Adipocyte (in vitro differentiated cells): ENCODE measurements at regions not wholly inside any gene's neighbourhood (a gene's known extent, or its start where the extent isn't known, plus 50 kb on each side); places are given as distances from the start of the nearest gene placed in this dataset.
"Not testable (repeated sequence)": the region's sequence is repeated elsewhere in the genome, so short reads cannot be mapped to it uniquely, and the experiment has no call there.

Experiments used
- DNase-seq: peaks from one replicate; pipeline ENCODE4 v3.0.0-alpha.2; 2015; ENCODE audit warnings: low read depth
- H3K27me3 ChIP-seq: replicated peaks from 2 replicates; pipeline ENCODE4 v1.7.0; 2013; ENCODE audit warnings: mild to moderate bottlenecking, low read length, moderate library complexity; ENCODE audit not compliant: control insufficient read depth, insufficient read depth
- H3K36me3 ChIP-seq: 2 replicates; pipeline ENCODE4 v1.7.0; 2013; ENCODE audit warnings: low read length, mild to moderate bottlenecking, moderate library complexity; ENCODE audit not compliant: control insufficient read depth, insufficient read depth, severe bottlenecking
- H3K4me1 ChIP-seq: 2 replicates; pipeline ENCODE4 v1.7.0; 2013; ENCODE audit warnings: mild to moderate bottlenecking, low read length, moderate library complexity; ENCODE audit not compliant: control insufficient read depth, insufficient read depth
- H3K4me3 ChIP-seq: 2 replicates; pipeline ENCODE4 v1.7.0; 2013; ENCODE audit warnings: mild to moderate bottlenecking, low read length, moderate library complexity
- H3K9ac ChIP-seq: 2 replicates; pipeline ENCODE4 v1.7.0; 2013; ENCODE audit warnings: mild to moderate bottlenecking, low read length, moderate library complexity
- H3K9me3 ChIP-seq: 2 replicates; pipeline ENCODE4 v1.7.0; 2013; ENCODE audit warnings: mild to moderate bottlenecking, low read length, moderate library complexity; ENCODE audit not compliant: control insufficient read depth

DNA sequence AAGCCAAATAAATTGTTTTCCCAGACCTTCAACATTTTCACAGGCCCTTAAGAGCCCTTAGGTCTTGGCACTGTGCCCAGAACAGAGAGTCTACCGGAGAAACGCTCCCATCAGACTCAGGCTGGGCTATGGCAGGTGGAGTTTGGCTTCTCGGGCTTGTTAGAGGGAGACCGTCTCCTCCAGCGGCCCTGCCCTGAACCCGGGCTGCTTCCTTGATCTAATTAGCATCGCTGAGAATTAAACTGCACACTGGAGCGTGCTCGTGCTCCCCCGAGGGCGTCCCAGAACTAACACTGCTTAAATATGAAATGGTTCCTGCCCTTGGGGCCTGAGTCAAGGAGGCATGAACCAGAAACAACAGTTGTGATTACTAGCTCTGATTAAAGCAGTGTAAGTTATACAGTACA lies 634.4 kb downstream of the MATN1 start:
- peak; percentile 12 for DNase-seq
- peaks cover 7% of the 10 kb centered on the region for H3K4me1 ChIP-seq
- no peaks in the 10 kb centered on the region for H3K36me3 ChIP-seq
- H3K27me3 ChIP-seq: peaks cover 3% of the 10 kb centered on the region
- H3K9me3 ChIP-seq: peaks cover 35% of the 10 kb centered on the region
- H3K4me3 ChIP-seq: no peak overlapping the region
- H3K9ac ChIP-seq: no peak overlapping the region

DNA sequence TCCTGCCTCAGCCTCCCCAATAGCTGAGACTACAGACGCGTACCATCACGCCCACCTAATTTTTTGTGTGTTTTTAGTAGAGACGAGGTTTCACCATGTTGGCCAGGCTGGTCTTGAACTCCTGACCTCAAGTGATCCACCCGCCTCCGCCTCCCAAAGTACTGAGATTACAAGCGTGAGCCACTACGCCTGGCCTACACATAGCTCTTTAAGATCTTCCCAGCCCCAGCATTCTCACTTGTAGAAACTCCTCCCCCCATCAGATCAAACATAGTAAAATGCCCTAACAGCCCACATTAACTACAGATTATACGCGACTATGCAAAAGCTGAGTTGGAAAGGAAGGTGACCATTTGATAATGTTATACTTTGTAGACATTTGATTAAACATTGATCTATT lies 634.8 kb downstream of the MATN1 start:
- Histone ChIP-seq H3K4me3 (no peak overlapping the region), H3K4me1 (peaks cover 11% of the 10 kb centered on the region), H3K9me3 (peaks cover 31% of the 10 kb centered on the region), H3K27me3 (peaks cover 3% of the 10 kb centered on the region), H3K36me3 (no peaks in the 10 kb centered on the region), H3K9ac (no peak overlapping the region)
- no peak for DNase-seq

DNA sequence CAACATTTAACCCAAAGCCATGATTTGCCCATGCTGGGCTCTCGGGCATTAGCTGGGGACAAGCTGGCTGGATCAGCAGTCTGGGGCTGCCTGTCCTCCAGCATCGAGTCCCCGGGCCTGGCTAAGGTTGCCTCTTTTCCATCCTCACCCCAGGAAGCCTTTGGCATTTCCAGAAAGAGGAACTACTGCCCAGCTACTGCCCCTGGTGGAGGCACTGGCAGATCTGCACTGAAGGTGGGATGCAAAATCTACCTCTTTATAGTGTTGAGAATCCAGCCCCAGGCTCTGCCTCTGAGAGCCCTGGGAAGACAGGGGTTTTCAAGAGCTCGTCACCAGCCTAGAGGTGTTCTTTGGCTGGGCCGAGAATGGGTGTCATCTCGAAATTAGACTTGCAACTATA lies 635.9 kb downstream of the MATN1 start:
- Histone ChIP-seq H3K9me3 (peaks cover 20% of the 10 kb centered on the region), H3K9ac (no peak overlapping the region), H3K27me3 (peaks cover 3% of the 10 kb centered on the region), H3K4me1 (peaks cover 14% of the 10 kb centered on the region), H3K4me3 (no peak overlapping the region), H3K36me3 (no peaks in the 10 kb centered on the region)
- peak; percentile 15 for DNase-seq

- peak; percentile 76 for DNase-seq
- Histone ChIP-seq H3K4me3 (no peak overlapping the region), H3K36me3 (no peaks in the 10 kb centered on the region), H3K27me3 (peaks cover 3% of the 10 kb centered on the region), H3K9ac (no peak overlapping the region), H3K9me3 (peaks cover 6% of the 10 kb centered on the region), H3K4me1 (peaks cover 14% of the 10 kb centered on the region)
Measured at GRCh38 chr1:30085811-30086770, 637.3 kb downstream of the MATN1 start.

GRCh38 chr1:30084909-30085571 lies 638.3 kb downstream of the MATN1 start:
- Histone ChIP-seq H3K4me1 (peaks cover 14% of the 10 kb centered on the region), H3K27me3 (peaks cover 3% of the 10 kb centered on the region), H3K9me3 (no peaks in the 10 kb centered on the region), H3K4me3 (no peak overlapping the region), H3K36me3 (no peaks in the 10 kb centered on the region), H3K9ac (no peak overlapping the region)
- no peak for DNase-seq

- Histone ChIP-seq H3K4me3 (no peak overlapping the region), H3K9me3 (no peaks in the 10 kb centered on the region), H3K4me1 (peaks cover 14% of the 10 kb centered on the region), H3K9ac (no peak overlapping the region), H3K36me3 (no peaks in the 10 kb centered on the region), H3K27me3 (no peaks in the 10 kb centered on the region)
- DNase-seq: peak; percentile 74
Measured at GRCh38 chr1:30083800-30084464, 639.5 kb downstream of the MATN1 start.

- peaks cover 14% of the 10 kb centered on the region for H3K4me1 ChIP-seq
- H3K9ac ChIP-seq: no peak overlapping the region
- H3K36me3 ChIP-seq: no peaks in the 10 kb centered on the region
- no peak for DNase-seq
- peaks cover 7% of the 10 kb centered on the region for H3K9me3 ChIP-seq
- peaks cover 4% of the 10 kb centered on the region for H3K27me3 ChIP-seq
- no peak overlapping the region for H3K4me3 ChIP-seq
Measured at GRCh38 chr1:30081379-30082102, 641.8 kb downstream of the MATN1 start.

GRCh38 chr1:30075916-30076315 lies 647.5 kb downstream of the MATN1 start:
- peaks cover 14% of the 10 kb centered on the region for H3K27me3 ChIP-seq
- DNase-seq: not testable (repeated sequence)

GRCh38 chr1:30068787-30069472 lies 654.5 kb downstream of the MATN1 start:
- DNase-seq: no peak
- no peak overlapping the region for H3K9ac ChIP-seq

More at GRCh38 chr1:30075916-30076315, 647.5 kb downstream of the MATN1 start:
- H3K36me3 ChIP-seq, H3K4me1 ChIP-seq, H3K9ac ChIP-seq, H3K4me3 ChIP-seq: not testable (repeated sequence)
- H3K9me3 ChIP-seq: peaks cover 13% of the 10 kb centered on the region

DNA sequence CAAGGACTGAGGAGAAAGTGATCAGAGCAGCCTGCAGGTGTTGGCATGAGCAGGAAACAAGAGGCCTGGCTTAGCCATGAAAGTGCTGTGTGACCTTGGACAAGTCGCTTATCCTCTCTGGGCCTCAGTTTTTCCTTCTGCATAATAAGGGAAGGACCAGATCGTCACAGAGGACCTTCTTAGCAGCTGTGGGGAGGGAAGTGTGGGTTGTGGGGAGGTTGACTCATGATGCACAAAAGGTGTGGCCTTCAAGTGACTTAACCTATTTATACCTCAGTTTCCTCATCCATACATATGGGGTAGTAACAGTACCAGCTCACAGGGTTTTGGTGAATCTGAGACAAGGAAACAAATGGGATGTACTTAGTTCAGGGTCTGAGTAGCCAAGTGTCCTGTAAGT lies 658.8 kb downstream of the MATN1 start:
- Histone ChIP-seq H3K9me3 (peaks cover 8% of the 10 kb centered on the region), H3K4me3 (no peak overlapping the region), H3K27me3 (peaks cover 26% of the 10 kb centered on the region), H3K9ac (no peak overlapping the region), H3K4me1 (no peaks in the 10 kb centered on the region), H3K36me3 (no peaks in the 10 kb centered on the region)
- no peak for DNase-seq

More at GRCh38 chr1:30068787-30069472, 654.5 kb downstream of the MATN1 start:
- Histone ChIP-seq H3K4me1 (no peaks in the 10 kb centered on the region), H3K36me3 (no peaks in the 10 kb centered on the region), H3K9me3 (peaks cover 8% of the 10 kb centered on the region), H3K4me3 (no peak overlapping the region), H3K27me3 (peaks cover 33% of the 10 kb centered on the region)
